ENCODE measurements at regions not wholly inside any gene's neighbourhood (a gene's known extent, or its start where the extent isn't known, plus 50 kb on each side); places are given as distances from the start of the nearest gene placed in this dataset.

- TF ChIP-seq CEBPB (IDR thresholded peaks at IDR 0.05), result no peak
- TF ChIP-seq USF1 (IDR thresholded peaks at IDR 0.05), result no peak
- no peak for TF ChIP-seq EGR1 (IDR thresholded peaks at IDR 0.05)
- TF ChIP-seq MAX (IDR thresholded peaks at IDR 0.05), result no peak
- no peak for TF ChIP-seq CREB1 (IDR thresholded peaks at IDR 0.05; ENCODE audit: low read depth)
- TF ChIP-seq REST (IDR thresholded peaks at IDR 0.05; ENCODE audit: low read depth), result no peak
- TF ChIP-seq FOXM1 (IDR thresholded peaks at IDR 0.05; ENCODE audit: borderline replicate concordance, low read depth), result no peak
- TF ChIP-seq TEAD4 (IDR thresholded peaks at IDR 0.05), result no peak
- no peak for TF ChIP-seq NFIC (IDR thresholded peaks at IDR 0.05)
- no peak for TF ChIP-seq RAD21 (IDR thresholded peaks at IDR 0.05; ENCODE audit: low read depth)
- no peak for TF ChIP-seq EP300 (IDR thresholded peaks at IDR 0.05; ENCODE audit: borderline replicate concordance)
- TF ChIP-seq TAF1 (IDR thresholded peaks at IDR 0.05; ENCODE audit: low read depth), result no peak
- no peak for TF ChIP-seq YY1 (IDR thresholded peaks at IDR 0.05; ENCODE audit: low read depth)
Observed at GRCh38 chr6:102793752-102794151, 1400.2 kb downstream of the GRIK2 start.

Data from Ishikawa (cell line).